Activated CD4-positive, alpha-beta T cell treated with anti-CD3 and anti-CD28 coated beads, Interleukin-10, Interleukin-2, amounts not matched to agents 100 ng/mL and 50 ng/mL, durations not matched to agents 16 hours and 8 hours (primary cell): ENCODE measurements at regions not wholly inside any gene's neighbourhood (a gene's known extent, or its start where the extent isn't known, plus 50 kb on each side); places are given as distances from the start of the nearest gene placed in this dataset.
"Not testable (repeated sequence)": the region's sequence is repeated elsewhere in the genome, so short reads cannot be mapped to it uniquely, and the experiment has no call there.

Experiments
- DNase-seq: peaks from one replicate; pipeline ENCODE4 v3.0.0-alpha.2; 2020

- DNase-seq, result not testable (repeated sequence)
Observed at GRCh38 chr3:16077146-16077545, 97.3 kb upstream of the GALNT15 start.

- DNase-seq, result not testable (repeated sequence)
Observed at GRCh38 chr3:16077681-16078080, 96.8 kb upstream of the GALNT15 start.

- DNase-seq, result no peak
Observed at GRCh38 chr3:16079519-16079918, 95.0 kb upstream of the GALNT15 start.

GRCh38 chr3:16081661-16082060 is 92.8 kb upstream of the GALNT15 start:
- DNase-seq, result no peak

- no peak for DNase-seq
Observed at GRCh38 chr3:16084887-16085286, 89.6 kb upstream of the GALNT15 start.

- no peak for DNase-seq
Observed at GRCh38 chr3:16085410-16085809, 89.1 kb upstream of the GALNT15 start.

GRCh38 chr3:16085884-16086608 is 88.4 kb upstream of the GALNT15 start:
- no peak for DNase-seq

GRCh38 chr3:16086690-16087089 is 87.8 kb upstream of the GALNT15 start:
- DNase-seq, result no peak

GRCh38 chr3:16088496-16088895 is 86.0 kb upstream of the GALNT15 start:
- DNase-seq, result no peak

- DNase-seq, result no peak
Observed at GRCh38 chr3:16089521-16089920, 85.0 kb upstream of the GALNT15 start.

GRCh38 chr3:16090024-16090423 is 84.5 kb upstream of the GALNT15 start:
- DNase-seq, result no peak

- DNase-seq, result no peak
Observed at GRCh38 chr3:16090706-16091105, 83.8 kb upstream of the GALNT15 start.

GRCh38 chr3:16092923-16093322 is 81.6 kb upstream of the GALNT15 start:
- DNase-seq, result no peak

GRCh38 chr3:16101295-16102186 is 72.9 kb upstream of the GALNT15 start:
- DNase-seq, result peak; percentile 26

GRCh38 chr3:16102187-16102561 is 72.3 kb upstream of the GALNT15 start:
- DNase-seq, result no peak

- DNase-seq, result no peak
Observed at GRCh38 chr3:16102905-16103364, 71.5 kb upstream of the GALNT15 start.

- DNase-seq, result no peak
Observed at GRCh38 chr3:16103472-16103871, 71.0 kb upstream of the GALNT15 start.

GRCh38 chr3:16104156-16104555 is 70.3 kb upstream of the GALNT15 start:
- no peak for DNase-seq

GRCh38 chr3:16106050-16106449 is 68.4 kb upstream of the GALNT15 start:
- DNase-seq, result no peak

- no peak for DNase-seq
Observed at GRCh38 chr3:16108424-16108823, 66.1 kb upstream of the GALNT15 start.

- no peak for DNase-seq
Observed at GRCh38 chr3:16109929-16110328, 64.6 kb upstream of the GALNT15 start.

- no peak for DNase-seq
Observed at GRCh38 chr3:16112910-16113504, 61.5 kb upstream of the GALNT15 start.

GRCh38 chr3:16113704-16114103 is 60.8 kb upstream of the GALNT15 start:
- DNase-seq, result no peak

- DNase-seq, result no peak
Observed at GRCh38 chr3:16114429-16114828, 60.1 kb upstream of the GALNT15 start.
